ENCODE measurements at regions not wholly inside any gene's neighbourhood (a gene's known extent, or its start where the extent isn't known, plus 50 kb on each side); places are given as distances from the start of the nearest gene placed in this dataset.

- no peak overlapping the region for H2BK120ac ChIP-seq (ENCODE audit: low read depth, low read length)
- WGBS = 86% methylated on average over 1 of the region's 1 CpG
- peaks cover 4% of the 10 kb centered on the region for H3K4me1 ChIP-seq (ENCODE audit: control insufficient read depth, insufficient read depth, low read depth, low read length)
- H3K79me1 ChIP-seq (replicated peaks; ENCODE audit: low read length, poor library complexity, severe bottlenecking) = no peaks in the 10 kb centered on the region
- no peak overlapping the region for H2BK15ac ChIP-seq (ENCODE audit: low read depth, poor library complexity, severe bottlenecking)
- no peak overlapping the region for H4K91ac ChIP-seq (ENCODE audit: low read length)
- H2AK5ac ChIP-seq (ENCODE audit: low read length, severe bottlenecking) = no peak overlapping the region
- no peak overlapping the region for H2BK12ac ChIP-seq (ENCODE audit: low read length in 2 of 2)
- DNase-seq = no peak
- H2BK5ac ChIP-seq (ENCODE audit: low read depth, low read length, poor library complexity, severe bottlenecking) = no peak overlapping the region
- peaks cover 0 to 5% of the 10 kb centered on the region in 2 experiments for H3K27me3 ChIP-seq (ENCODE audit: control insufficient read depth in 1 of 2, insufficient read depth in 1 of 2, low read length in 2 of 2)
- H3K4me2 ChIP-seq (ENCODE audit: low read length, poor library complexity, severe bottlenecking) = no peak overlapping the region
- H3K27ac ChIP-seq (ENCODE audit: low read length, poor library complexity, severe bottlenecking) = no peak overlapping the region
- no peak overlapping the region for H3K23ac ChIP-seq (ENCODE audit: low read length in 2 of 2)
- no peak overlapping the region for H3K4ac ChIP-seq (ENCODE audit: low read depth in 1 of 2, low read length in 2 of 2)
- peaks cover 4% of the 10 kb centered on the region for H3K9me3 ChIP-seq (ENCODE audit: control insufficient read depth, low read length)
- H3K18ac ChIP-seq (ENCODE audit: low read depth in 1 of 2, low read length in 2 of 2) = no peak overlapping the region
- no peak overlapping the region for H2AFZ ChIP-seq (ENCODE audit: low read depth, low read length)
- no peak overlapping the region for H4K8ac ChIP-seq (ENCODE audit: low read length)
- H3K9ac ChIP-seq (ENCODE audit: low read length) = no peak overlapping the region
- no peaks in the 10 kb centered on the region for H3K36me3 ChIP-seq (ENCODE audit: control insufficient read depth in 1 of 2, insufficient read depth in 2 of 2, low read depth in 1 of 2, low read length in 2 of 2)
- no peak overlapping the region for H3K14ac ChIP-seq (ENCODE audit: low read length in 2 of 2)
- H3K4me3 ChIP-seq (ENCODE audit: insufficient read depth in 1 of 2, low read depth in 1 of 2, low read length in 2 of 2) = no peak overlapping the region
These were observed 74.4 kb upstream of the STMND1 start for GRCh38 chr6:17027441-17027840.

DNA sequence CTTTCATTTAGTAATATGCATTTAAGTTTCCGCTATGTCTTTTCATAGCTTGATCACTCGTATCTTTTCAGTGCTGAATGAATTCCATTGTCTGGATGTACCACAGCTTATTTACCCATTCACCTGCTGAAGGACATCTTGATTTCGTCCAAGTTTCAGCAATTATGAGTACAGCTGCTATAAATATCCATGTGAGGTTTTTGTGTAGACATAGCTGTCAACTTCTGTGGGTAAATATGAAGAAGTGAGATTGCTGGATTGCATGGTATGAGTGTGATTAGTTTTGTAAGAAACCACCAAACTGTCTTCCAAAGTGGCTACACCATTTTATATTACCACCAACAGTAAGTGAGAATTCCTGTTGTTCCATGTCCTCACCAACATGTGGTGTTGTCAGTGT, 79.2 kb upstream of the STMND1 start:
- peaks cover 4% of the 10 kb centered on the region for H3K9me3 ChIP-seq (ENCODE audit: control insufficient read depth, low read length)
- H4K91ac ChIP-seq (ENCODE audit: low read length) = no peak overlapping the region
- no peak overlapping the region for H2BK120ac ChIP-seq (ENCODE audit: low read depth, low read length)
- H3K4me2 ChIP-seq (ENCODE audit: low read length, poor library complexity, severe bottlenecking) = no peak overlapping the region
- no peak overlapping the region for H3K27ac ChIP-seq (ENCODE audit: low read length, poor library complexity, severe bottlenecking)
- H2BK5ac ChIP-seq (ENCODE audit: low read depth, low read length, poor library complexity, severe bottlenecking) = no peak overlapping the region
- H3K18ac ChIP-seq (ENCODE audit: low read depth in 1 of 2, low read length in 2 of 2) = no peak overlapping the region
- no peak overlapping the region for H3K4me3 ChIP-seq (ENCODE audit: insufficient read depth in 1 of 2, low read depth in 1 of 2, low read length in 2 of 2)
- H3K4ac ChIP-seq (ENCODE audit: low read depth in 1 of 2, low read length in 2 of 2) = no peak overlapping the region
- H3K23ac ChIP-seq (ENCODE audit: low read length in 2 of 2) = no peak overlapping the region
- H4K8ac ChIP-seq (ENCODE audit: low read length) = no peak overlapping the region
- no peak overlapping the region for H2BK12ac ChIP-seq (ENCODE audit: low read length in 2 of 2)
- H3K4me1 ChIP-seq (ENCODE audit: control insufficient read depth, insufficient read depth, low read depth, low read length) = no peaks in the 10 kb centered on the region
- H2AK5ac ChIP-seq (ENCODE audit: low read length, severe bottlenecking) = no peak overlapping the region
- H2BK15ac ChIP-seq (ENCODE audit: low read depth, poor library complexity, severe bottlenecking) = no peak overlapping the region
- peaks cover 0 to 5% of the 10 kb centered on the region in 2 experiments for H3K27me3 ChIP-seq (ENCODE audit: control insufficient read depth in 1 of 2, insufficient read depth in 1 of 2, low read length in 2 of 2)
- no peak overlapping the region for H3K9ac ChIP-seq (ENCODE audit: low read length)
- H2AFZ ChIP-seq (ENCODE audit: low read depth, low read length) = no peak overlapping the region
- no peak for DNase-seq
- no peaks in the 10 kb centered on the region for H3K36me3 ChIP-seq (ENCODE audit: control insufficient read depth in 1 of 2, insufficient read depth in 2 of 2, low read depth in 1 of 2, low read length in 2 of 2)
- no peaks in the 10 kb centered on the region for H3K79me1 ChIP-seq (replicated peaks; ENCODE audit: low read length, poor library complexity, severe bottlenecking)
- H3K14ac ChIP-seq (ENCODE audit: low read length in 2 of 2) = no peak overlapping the region
- WGBS = 89% methylated on average over 3 of the region's 3 CpGs

- no peaks in the 10 kb centered on the region for H3K4me1 ChIP-seq (ENCODE audit: control insufficient read depth, insufficient read depth, low read depth, low read length)
- no peak overlapping the region for H3K4ac ChIP-seq (ENCODE audit: low read depth in 1 of 2, low read length in 2 of 2)
- H2AK5ac ChIP-seq (ENCODE audit: low read length, severe bottlenecking) = no peak overlapping the region
- H2BK15ac ChIP-seq (ENCODE audit: low read depth, poor library complexity, severe bottlenecking) = no peak overlapping the region
- peaks cover 0 to 5% of the 10 kb centered on the region in 2 experiments for H3K27me3 ChIP-seq (ENCODE audit: control insufficient read depth in 1 of 2, insufficient read depth in 1 of 2, low read length in 2 of 2)
- no peak overlapping the region for H3K4me3 ChIP-seq (ENCODE audit: insufficient read depth in 1 of 2, low read depth in 1 of 2, low read length in 2 of 2)
- no peak overlapping the region for H2BK120ac ChIP-seq (ENCODE audit: low read depth, low read length)
- H2BK5ac ChIP-seq (ENCODE audit: low read depth, low read length, poor library complexity, severe bottlenecking) = no peak overlapping the region
- no peak overlapping the region for H4K8ac ChIP-seq (ENCODE audit: low read length)
- no peak overlapping the region for H2AFZ ChIP-seq (ENCODE audit: low read depth, low read length)
- no peak for DNase-seq
- no peaks in the 10 kb centered on the region for H3K36me3 ChIP-seq (ENCODE audit: control insufficient read depth in 1 of 2, insufficient read depth in 2 of 2, low read depth in 1 of 2, low read length in 2 of 2)
- no peak overlapping the region for H3K4me2 ChIP-seq (ENCODE audit: low read length, poor library complexity, severe bottlenecking)
- no peak overlapping the region for H3K9ac ChIP-seq (ENCODE audit: low read length)
- H3K79me1 ChIP-seq (replicated peaks; ENCODE audit: low read length, poor library complexity, severe bottlenecking) = no peaks in the 10 kb centered on the region
- no peak overlapping the region for H3K18ac ChIP-seq (ENCODE audit: low read depth in 1 of 2, low read length in 2 of 2)
- no peak overlapping the region for H2BK12ac ChIP-seq (ENCODE audit: low read length in 2 of 2)
- no peak overlapping the region for H3K27ac ChIP-seq (ENCODE audit: low read length, poor library complexity, severe bottlenecking)
- H3K23ac ChIP-seq (ENCODE audit: low read length in 2 of 2) = no peak overlapping the region
- no peak overlapping the region for H3K14ac ChIP-seq (ENCODE audit: low read length in 2 of 2)
- WGBS = 99% methylated on average over 5 of the region's 5 CpGs
- no peak overlapping the region for H4K91ac ChIP-seq (ENCODE audit: low read length)
- peaks cover 4% of the 10 kb centered on the region for H3K9me3 ChIP-seq (ENCODE audit: control insufficient read depth, low read length)
These were observed 80.3 kb upstream of the STMND1 start for GRCh38 chr6:17021539-17021889.

GRCh38 chr6:17020889-17021538, 80.8 kb upstream of the STMND1 start:
- Histone ChIP-seq H3K4ac (ENCODE audit: low read depth in 1 of 2, low read length in 2 of 2) (no peak overlapping the region), H4K8ac (ENCODE audit: low read length) (no peak overlapping the region), H2BK12ac (ENCODE audit: low read length in 2 of 2) (no peak overlapping the region), H4K91ac (ENCODE audit: low read length) (no peak overlapping the region), H3K79me1 (replicated peaks; ENCODE audit: low read length, poor library complexity, severe bottlenecking) (no peaks in the 10 kb centered on the region), H2BK5ac (ENCODE audit: low read depth, low read length, poor library complexity, severe bottlenecking) (no peak overlapping the region), H3K4me1 (ENCODE audit: control insufficient read depth, insufficient read depth, low read depth, low read length) (no peaks in the 10 kb centered on the region), H2AK5ac (ENCODE audit: low read length, severe bottlenecking) (no peak overlapping the region), H3K4me3 (ENCODE audit: insufficient read depth in 1 of 2, low read depth in 1 of 2, low read length in 2 of 2) (no peak overlapping the region), H3K14ac (ENCODE audit: low read length in 2 of 2) (no peak overlapping the region), H3K9ac (ENCODE audit: low read length) (no peak overlapping the region), H3K27me3 (ENCODE audit: control insufficient read depth in 1 of 2, insufficient read depth in 1 of 2, low read length in 2 of 2) (peaks cover 0 to 5% of the 10 kb centered on the region in 2 experiments), H2BK120ac (ENCODE audit: low read depth, low read length) (no peak overlapping the region), H3K36me3 (ENCODE audit: control insufficient read depth in 1 of 2, insufficient read depth in 2 of 2, low read depth in 1 of 2, low read length in 2 of 2) (peaks cover 0 to under 1% of the 10 kb centered on the region in 2 experiments), H2BK15ac (ENCODE audit: low read depth, poor library complexity, severe bottlenecking) (no peak overlapping the region), H3K27ac (ENCODE audit: low read length, poor library complexity, severe bottlenecking) (no peak overlapping the region), H3K9me3 (ENCODE audit: control insufficient read depth, low read length) (peaks cover 3% of the 10 kb centered on the region), H3K4me2 (ENCODE audit: low read length, poor library complexity, severe bottlenecking) (peak overlapping the region; percentile 27), H2AFZ (ENCODE audit: low read depth, low read length) (no peak overlapping the region), H3K18ac (ENCODE audit: low read depth in 1 of 2, low read length in 2 of 2) (no peak overlapping the region), H3K23ac (ENCODE audit: low read length in 2 of 2) (no peak overlapping the region)
- DNase-seq = no peak
- 63% methylated on average over 2 of the region's 3 CpGs for WGBS

All from mesenchymal stem cell (in vitro differentiated cells and primary cell).